ENCODE measurements at regions not wholly inside any gene's neighbourhood (a gene's known extent, or its start where the extent isn't known, plus 50 kb on each side); places are given as distances from the start of the nearest gene placed in this dataset.

- DNase-seq (ENCODE audit: low read depth, low spot score), result no peak
Measured at GRCh38 chr14:62378057-62378456, 615.8 kb downstream of the SNAPC1 start.

GRCh38 chr14:62381311-62382070, 619.3 kb downstream of the SNAPC1 start:
- DNase-seq (ENCODE audit: low read depth, low spot score), result no peak

GRCh38 chr14:62409169-62409568, 636.1 kb downstream of the KCNH5 start:
- no peak for DNase-seq (ENCODE audit: low read depth, low spot score)

DNA sequence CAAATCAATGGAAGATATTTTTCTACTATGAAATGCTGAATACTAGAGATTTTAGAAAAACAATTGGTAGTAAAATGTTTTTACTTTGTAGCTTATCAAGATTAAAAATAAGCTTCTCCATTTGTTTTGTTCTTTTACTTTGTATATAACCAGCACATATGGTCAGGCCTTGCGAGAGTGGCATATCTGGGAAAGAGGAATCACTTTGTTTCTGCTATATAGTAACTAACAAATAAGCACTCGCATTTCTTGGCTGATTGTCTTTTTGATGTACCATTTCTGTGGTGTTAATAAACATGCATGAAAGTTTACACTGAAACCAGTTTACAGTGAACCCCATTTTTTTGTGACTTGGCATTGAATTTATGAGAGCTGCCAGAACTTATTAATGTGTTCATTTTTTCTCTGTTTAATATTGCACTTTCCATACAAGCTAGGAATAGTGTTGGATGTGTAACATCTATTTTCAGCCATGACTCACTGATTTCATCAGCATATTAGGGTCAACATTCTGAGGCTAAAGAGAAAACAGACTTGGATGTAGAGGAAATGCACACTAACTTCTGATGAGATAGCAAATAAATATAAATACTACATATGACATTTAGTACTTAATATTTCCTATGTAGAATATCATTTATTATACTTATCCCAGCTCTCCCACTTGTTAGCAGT, 635.5 kb downstream of the KCNH5 start:
- peak; percentile 36 for DNase-seq (ENCODE audit: low read depth, low spot score)

DNA sequence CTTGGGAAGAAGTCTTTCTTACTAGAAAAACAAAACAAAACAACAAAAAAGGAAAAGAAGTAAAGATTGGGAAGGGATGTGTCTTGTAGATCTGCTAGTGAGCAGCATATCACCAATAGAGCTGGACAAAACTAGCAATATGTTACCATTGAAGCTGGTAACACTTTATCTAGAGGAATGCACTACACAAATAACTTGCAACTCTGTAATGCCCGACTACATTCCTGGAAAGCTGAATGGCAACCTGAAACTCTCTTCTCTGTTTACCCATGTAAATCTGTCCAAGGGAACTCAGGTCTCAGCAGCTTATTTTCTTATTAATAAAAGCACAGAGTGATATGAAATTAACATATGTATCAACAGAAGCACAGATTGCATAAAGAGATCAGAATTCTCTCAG, 624.4 kb downstream of the KCNH5 start:
- DNase-seq (ENCODE audit: low read depth, low spot score), result peak; percentile 29

- DNase-seq (ENCODE audit: low read depth, low spot score), result peak; percentile 55
Measured at GRCh38 chr14:62428429-62429203, 616.6 kb downstream of the KCNH5 start.

DNA sequence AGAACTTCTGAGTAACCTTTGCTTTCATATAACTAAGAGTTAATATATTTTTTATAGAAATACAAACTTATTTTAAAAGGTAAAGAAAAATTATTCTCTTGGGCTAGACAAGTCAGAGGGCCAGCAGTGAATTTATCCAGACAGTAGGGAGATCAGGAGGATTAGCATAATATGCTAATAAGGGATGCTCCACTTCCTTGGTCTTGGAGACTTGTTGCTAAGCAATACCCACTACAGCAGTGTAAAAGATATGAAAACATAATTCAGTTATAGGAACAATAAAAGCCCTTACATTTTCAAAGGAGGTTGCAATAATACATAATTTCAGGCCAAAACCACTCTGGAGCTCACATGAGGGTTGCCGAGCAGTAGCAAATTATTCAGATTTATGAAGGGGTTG, 615.6 kb downstream of the KCNH5 start:
- no peak for DNase-seq (ENCODE audit: low read depth, low spot score)

- no peak for DNase-seq (ENCODE audit: low read depth, low spot score)
Measured at GRCh38 chr14:62431496-62431895, 613.8 kb downstream of the KCNH5 start.

- no peak for DNase-seq (ENCODE audit: low read depth, low spot score)
Measured at GRCh38 chr14:62432955-62433354, 612.3 kb downstream of the KCNH5 start.

DNA sequence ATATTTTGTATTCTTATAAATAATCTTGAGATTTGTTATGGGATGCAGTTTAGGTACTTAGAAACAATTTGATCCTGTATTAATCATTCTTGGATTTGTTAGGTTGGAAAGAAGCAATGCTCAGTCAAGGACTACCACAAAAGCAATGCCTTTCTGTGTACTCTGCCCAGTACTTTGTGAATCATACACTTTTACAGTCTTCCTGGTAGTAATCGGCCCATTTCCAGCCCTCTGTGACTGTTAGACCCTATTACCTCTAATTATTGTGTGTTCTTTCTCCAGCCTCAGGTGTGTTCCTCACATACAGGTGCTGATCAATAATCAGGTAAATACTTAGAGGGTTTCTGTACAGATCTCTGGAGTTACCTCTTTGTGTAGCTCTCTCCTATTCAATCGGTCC, 609.0 kb downstream of the KCNH5 start:
- no peak for DNase-seq (ENCODE audit: low read depth, low spot score)

DNA sequence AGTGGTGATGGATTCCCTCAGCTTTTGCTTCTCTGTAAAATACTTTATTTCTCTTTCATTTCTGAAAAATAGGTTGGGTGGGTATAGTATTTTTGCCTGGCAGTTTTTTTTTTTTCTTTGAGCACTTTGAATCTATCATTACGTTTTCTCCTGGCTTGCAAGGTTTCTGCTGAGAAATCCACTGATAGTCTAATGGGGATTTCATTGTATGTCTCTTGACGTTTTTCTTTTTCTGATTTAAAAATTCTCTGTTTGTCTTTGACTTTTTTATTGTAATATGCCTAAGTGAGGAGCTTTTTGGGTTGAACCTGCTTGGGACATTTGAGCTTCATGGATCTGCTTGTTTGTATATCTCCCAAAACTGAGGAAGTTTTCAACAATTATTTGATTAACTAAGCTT, 606.0 kb downstream of the KCNH5 start:
- no peak for DNase-seq (ENCODE audit: low read depth, low spot score)

- peak; percentile 68 for DNase-seq (ENCODE audit: low read depth, low spot score)
Measured at GRCh38 chr14:62443796-62444195, 601.5 kb downstream of the KCNH5 start.

GRCh38 chr14:62445570-62445969, 599.7 kb downstream of the KCNH5 start:
- no peak for DNase-seq (ENCODE audit: low read depth, low spot score)

- no peak for DNase-seq (ENCODE audit: low read depth, low spot score)
Measured at GRCh38 chr14:62451221-62451620, 594.0 kb downstream of the KCNH5 start.

DNA sequence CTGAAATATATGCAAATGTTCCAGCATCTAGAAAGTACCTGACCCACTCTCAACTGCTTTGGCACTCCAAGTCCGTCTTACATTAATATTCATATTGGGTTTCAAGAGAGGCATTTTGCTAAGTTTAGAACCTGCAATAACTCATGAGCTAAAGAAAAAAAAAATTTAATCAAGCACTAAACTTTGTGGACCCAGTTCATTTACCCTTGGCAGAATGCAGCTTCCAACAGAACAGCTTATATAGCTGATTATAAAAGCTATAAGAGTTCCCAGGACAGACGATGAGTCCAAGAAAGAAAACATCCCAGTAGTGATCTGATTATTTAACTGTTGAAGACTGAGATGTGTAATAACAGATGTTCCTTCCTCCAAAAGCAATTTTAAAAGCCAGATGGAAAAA, 592.0 kb downstream of the KCNH5 start:
- no peak for DNase-seq (ENCODE audit: low read depth, low spot score)

GRCh38 chr14:62455446-62455845, 589.8 kb downstream of the KCNH5 start:
- no peak for DNase-seq (ENCODE audit: low read depth, low spot score)

- DNase-seq (ENCODE audit: low read depth, low spot score), result no peak
Measured at GRCh38 chr14:62462988-62463387, 582.3 kb downstream of the KCNH5 start.

- no peak for DNase-seq (ENCODE audit: low read depth, low spot score)
Measured at GRCh38 chr14:62468946-62469345, 576.3 kb downstream of the KCNH5 start.

DNA sequence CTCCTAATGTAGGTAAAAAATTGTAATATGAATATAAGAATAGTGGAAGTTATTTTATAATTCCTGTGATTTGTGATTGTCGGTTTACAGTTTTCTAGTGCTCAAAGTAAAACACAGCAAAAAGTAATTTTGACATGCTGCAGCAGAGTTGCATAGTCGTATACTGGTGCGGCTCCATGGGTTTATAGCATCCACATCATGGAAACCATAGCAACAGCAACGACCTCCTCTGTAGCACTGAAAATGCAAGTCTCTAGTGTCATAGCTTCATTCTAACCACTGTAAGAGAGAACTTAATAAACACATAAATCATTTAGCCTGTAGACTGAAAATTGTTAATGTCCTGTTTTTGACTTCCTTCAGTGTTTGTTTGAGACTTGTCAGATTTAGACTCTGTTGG, 574.3 kb downstream of the KCNH5 start:
- DNase-seq (ENCODE audit: low read depth, low spot score), result no peak

- DNase-seq (ENCODE audit: low read depth, low spot score), result no peak
Measured at GRCh38 chr14:62491146-62491545, 554.1 kb downstream of the KCNH5 start.

- DNase-seq (ENCODE audit: low read depth, low spot score), result no peak
Measured at GRCh38 chr14:62497708-62498107, 547.5 kb downstream of the KCNH5 start.

GRCh38 chr14:62501021-62501750, 544.1 kb downstream of the KCNH5 start:
- no peak for DNase-seq (ENCODE audit: low read depth, low spot score)
